ENCODE measurements at regions not wholly inside any gene's neighbourhood (a gene's known extent, or its start where the extent isn't known, plus 50 kb on each side); places are given as distances from the start of the nearest gene placed in this dataset.

GRCh38 chr4:102399021-102399420 is 53.7 kb upstream of the SLC39A8 start:
- TF ChIP-seq CTCF (IDR thresholded peaks at IDR 0.05) = no peak
- no peak for TF ChIP-seq EP300 (IDR thresholded peaks at IDR 0.05)

Measured in gastroesophageal sphincter (tissue), 3 donors.